HCT116 (cell line): ENCODE measurements at regions not wholly inside any gene's neighbourhood (a gene's known extent, or its start where the extent isn't known, plus 50 kb on each side); places are given as distances from the start of the nearest gene placed in this dataset.

Source experiments
- ELF1 ChIP-seq: IDR thresholded peaks from 2 replicates; pipeline ENCODE4 v1.6.1; 2012; ENCODE audit warnings: low read depth, borderline replicate concordance
- EZH2 ChIP-seq: fragments of 200-600 bp; sonication (generic); IDR thresholded peaks from 2 replicates; pipeline ENCODE4 v1.6.1; 2017; ENCODE audit warnings: antibody characterized with exemption, mixed run types
- POLR2A ChIP-seq: IDR thresholded peaks from 2 replicates; pipeline ENCODE4 v1.7.0; 2011; ENCODE audit warnings: borderline replicate concordance; ENCODE audit not compliant: insufficient read depth, insufficient read length; ENCODE audit errors: extremely low read depth
- SP1 ChIP-seq: IDR thresholded peaks from 2 replicates; pipeline ENCODE4 v1.6.1; 2012; ENCODE audit warnings: low read depth
- ZNF274 ChIP-seq: fragments of 200-500 bp; sonication (Bioruptor generic); IDR thresholded peaks from 2 replicates; pipeline ENCODE4 v1.6.1; 2014; ENCODE audit warnings: mild to moderate bottlenecking, low read depth, low read length, inconsistent platforms
- TF ChIP-seq, protein P1 (sequence below), 3 experiments: fragments of 200-600 bp in 1 of 3; sonication (generic) in 1 of 3; IDR thresholded peaks in 2 of 3; conservative IDR thresholded peaks in 1 of 3; 2 replicates each; pipeline ENCODE4 v1.5.1; 2012 to 2017; ENCODE audit warnings: low read depth in 2 of 3, low read length in 2 of 3, antibody characterized with exemption in 1 of 3, borderline replicate concordance in 1 of 3, control low read depth in 1 of 3, mild to moderate bottlenecking in 1 of 3, mixed read lengths in 1 of 3, mixed run types in 1 of 3, moderate library complexity in 1 of 3; ENCODE audit not compliant: insufficient read depth in 1 of 3
- TF ChIP-seq, protein P2 (sequence below): IDR thresholded peaks from 2 replicates; pipeline ENCODE4 v1.6.1; 2011; ENCODE audit warnings: mild to moderate bottlenecking, low read length, moderate library complexity; ENCODE audit not compliant: insufficient replicate concordance; ENCODE audit errors: extremely low read depth
- TF ChIP-seq, protein P3 (sequence below): IDR thresholded peaks from 2 replicates; pipeline ENCODE4 v1.6.1; 2012

- TF ChIP-seq, protein P1, sequence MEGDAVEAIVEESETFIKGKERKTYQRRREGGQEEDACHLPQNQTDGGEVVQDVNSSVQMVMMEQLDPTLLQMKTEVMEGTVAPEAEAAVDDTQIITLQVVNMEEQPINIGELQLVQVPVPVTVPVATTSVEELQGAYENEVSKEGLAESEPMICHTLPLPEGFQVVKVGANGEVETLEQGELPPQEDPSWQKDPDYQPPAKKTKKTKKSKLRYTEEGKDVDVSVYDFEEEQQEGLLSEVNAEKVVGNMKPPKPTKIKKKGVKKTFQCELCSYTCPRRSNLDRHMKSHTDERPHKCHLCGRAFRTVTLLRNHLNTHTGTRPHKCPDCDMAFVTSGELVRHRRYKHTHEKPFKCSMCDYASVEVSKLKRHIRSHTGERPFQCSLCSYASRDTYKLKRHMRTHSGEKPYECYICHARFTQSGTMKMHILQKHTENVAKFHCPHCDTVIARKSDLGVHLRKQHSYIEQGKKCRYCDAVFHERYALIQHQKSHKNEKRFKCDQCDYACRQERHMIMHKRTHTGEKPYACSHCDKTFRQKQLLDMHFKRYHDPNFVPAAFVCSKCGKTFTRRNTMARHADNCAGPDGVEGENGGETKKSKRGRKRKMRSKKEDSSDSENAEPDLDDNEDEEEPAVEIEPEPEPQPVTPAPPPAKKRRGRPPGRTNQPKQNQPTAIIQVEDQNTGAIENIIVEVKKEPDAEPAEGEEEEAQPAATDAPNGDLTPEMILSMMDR (IDR thresholded peaks at IDR 0.05 in 2 of 3, conservative IDR thresholded peaks at IDR 0.05 in 1 of 3; ENCODE audit: borderline replicate concordance in 1 of 3, insufficient read depth in 1 of 3, low read depth in 2 of 3, low read length in 2 of 3), result no peak
- TF ChIP-seq ZNF274, result no peak
- TF ChIP-seq, protein P2, sequence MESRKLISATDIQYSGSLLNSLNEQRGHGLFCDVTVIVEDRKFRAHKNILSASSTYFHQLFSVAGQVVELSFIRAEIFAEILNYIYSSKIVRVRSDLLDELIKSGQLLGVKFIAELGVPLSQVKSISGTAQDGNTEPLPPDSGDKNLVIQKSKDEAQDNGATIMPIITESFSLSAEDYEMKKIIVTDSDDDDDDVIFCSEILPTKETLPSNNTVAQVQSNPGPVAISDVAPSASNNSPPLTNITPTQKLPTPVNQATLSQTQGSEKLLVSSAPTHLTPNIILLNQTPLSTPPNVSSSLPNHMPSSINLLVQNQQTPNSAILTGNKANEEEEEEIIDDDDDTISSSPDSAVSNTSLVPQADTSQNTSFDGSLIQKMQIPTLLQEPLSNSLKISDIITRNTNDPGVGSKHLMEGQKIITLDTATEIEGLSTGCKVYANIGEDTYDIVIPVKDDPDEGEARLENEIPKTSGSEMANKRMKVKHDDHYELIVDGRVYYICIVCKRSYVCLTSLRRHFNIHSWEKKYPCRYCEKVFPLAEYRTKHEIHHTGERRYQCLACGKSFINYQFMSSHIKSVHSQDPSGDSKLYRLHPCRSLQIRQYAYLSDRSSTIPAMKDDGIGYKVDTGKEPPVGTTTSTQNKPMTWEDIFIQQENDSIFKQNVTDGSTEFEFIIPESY, result no peak
- no peak for TF ChIP-seq POLR2A
- TF ChIP-seq, protein P3, sequence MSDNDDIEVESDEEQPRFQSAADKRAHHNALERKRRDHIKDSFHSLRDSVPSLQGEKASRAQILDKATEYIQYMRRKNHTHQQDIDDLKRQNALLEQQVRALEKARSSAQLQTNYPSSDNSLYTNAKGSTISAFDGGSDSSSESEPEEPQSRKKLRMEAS, result no peak
- TF ChIP-seq SP1, result no peak
- no peak for TF ChIP-seq ELF1
- no peak for TF ChIP-seq EZH2
These were observed 496.9 kb downstream of the CCSER2 start for GRCh38 chr10:84825330-84825729.
